HG03025 (cell line): ENCODE measurements at regions not wholly inside any gene's neighbourhood (a gene's known extent, or its start where the extent isn't known, plus 50 kb on each side); places are given as distances from the start of the nearest gene placed in this dataset.

Source experiments
- ATAC-seq: cut with Tn5 transposase; IDR thresholded peaks from one replicate; pipeline ENCODE4 v1.9.1; 2021; ENCODE audit warnings: mild to moderate bottlenecking, moderate library complexity; ENCODE audit not compliant: unreplicated experiment, low FRiP score

GRCh38 chr7:15886626-15887025, 200.1 kb upstream of the MEOX2 start:
- no peak for ATAC-seq

GRCh38 chr7:15885678-15886077, 199.2 kb upstream of the MEOX2 start:
- ATAC-seq = no peak

GRCh38 chr7:15874774-15875173, 188.3 kb upstream of the MEOX2 start:
- ATAC-seq = no peak

GRCh38 chr7:15870347-15870746, 183.9 kb upstream of the MEOX2 start:
- no peak for ATAC-seq

- no peak for ATAC-seq
These were observed 181.0 kb upstream of the MEOX2 start for GRCh38 chr7:15867441-15867840.

- no peak for ATAC-seq
These were observed 180.3 kb upstream of the MEOX2 start for GRCh38 chr7:15866753-15867152.

GRCh38 chr7:15864626-15864991, 178.1 kb upstream of the MEOX2 start:
- no peak for ATAC-seq

- ATAC-seq = no peak
These were observed 177.6 kb upstream of the MEOX2 start for GRCh38 chr7:15863951-15864625.

GRCh38 chr7:15862781-15863165, 176.3 kb upstream of the MEOX2 start:
- no peak for ATAC-seq

GRCh38 chr7:15862016-15862780, 175.7 kb upstream of the MEOX2 start:
- ATAC-seq = no peak

GRCh38 chr7:15860264-15860949, 173.9 kb upstream of the MEOX2 start:
- ATAC-seq = no peak

GRCh38 chr7:15857026-15857425, 170.5 kb upstream of the MEOX2 start:
- ATAC-seq = no peak

- ATAC-seq = no peak
These were observed 169.8 kb upstream of the MEOX2 start for GRCh38 chr7:15856311-15856710.

GRCh38 chr7:15855525-15856109, 169.1 kb upstream of the MEOX2 start:
- ATAC-seq = no peak

GRCh38 chr7:15854841-15855524, 168.5 kb upstream of the MEOX2 start:
- no peak for ATAC-seq

- ATAC-seq = no peak
These were observed 167.5 kb upstream of the MEOX2 start for GRCh38 chr7:15853832-15854470.

- ATAC-seq = no peak
These were observed 164.7 kb upstream of the MEOX2 start for GRCh38 chr7:15851201-15851600.

- no peak for ATAC-seq
These were observed 162.4 kb upstream of the MEOX2 start for GRCh38 chr7:15848901-15849300.

- no peak for ATAC-seq
These were observed 161.9 kb upstream of the MEOX2 start for GRCh38 chr7:15848362-15848761.

- ATAC-seq = no peak
These were observed 159.4 kb upstream of the MEOX2 start for GRCh38 chr7:15845868-15846267.
